ENCODE measurements at regions not wholly inside any gene's neighbourhood (a gene's known extent, or its start where the extent isn't known, plus 50 kb on each side); places are given as distances from the start of the nearest gene placed in this dataset.

DNA sequence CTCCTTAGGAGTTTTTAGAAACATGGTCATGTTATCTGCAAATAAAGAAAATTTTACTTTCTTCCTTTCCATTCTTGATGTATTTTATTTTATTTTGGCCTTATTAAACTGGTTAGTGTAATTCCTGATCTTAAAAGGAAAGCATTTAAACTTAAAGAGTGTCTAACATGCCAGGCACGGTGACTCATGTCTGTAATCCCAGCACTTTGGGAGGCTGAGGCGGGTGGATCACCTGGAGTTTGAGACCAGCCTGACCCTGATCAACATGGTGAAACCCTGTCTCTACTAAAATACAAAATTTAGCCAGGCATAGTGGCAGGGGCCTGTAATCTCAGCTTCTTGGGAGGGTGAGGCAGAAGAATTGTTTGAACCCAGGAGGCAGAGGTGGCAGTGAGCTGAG lies 281.3 kb downstream of the PTTG2 start:
- ChIA-PET POLR2A (no interaction called here), CTCF (ENCODE audit: low intra/inter-chr PET ratio, low total read pairs) (no interaction called here)
- ATAC-seq = no peak
- H3K9me3 ChIP-seq (ENCODE audit: low read length) = no peaks in the 10 kb centered on the region
- no peak overlapping the region for H3K4me2 ChIP-seq (ENCODE audit: low read depth, low read length)
- H3K27ac ChIP-seq (ENCODE audit: extremely low read length, insufficient read depth, low read length) = no peak overlapping the region
- H3K27me3 ChIP-seq (ENCODE audit: control insufficient read depth in 1 of 2, insufficient read depth in 2 of 2, low read length in 2 of 2) = no peaks in the 10 kb centered on the region
- H3K36me3 ChIP-seq (replicated peaks in 1 of 2; ENCODE audit: control insufficient read depth in 1 of 2, insufficient read depth in 2 of 2, low read length in 2 of 2) = no peaks in the 10 kb centered on the region
- WGBS (ENCODE audit: low lambda C conversion rate) = 34% methylated on average over 2 of the region's 2 CpGs
- no TSS peak for BruUV-seq (replicated peaks)
- H3K4me3 ChIP-seq (replicated peaks in 1 of 3; ENCODE audit: insufficient read depth in 1 of 3, low read depth in 2 of 3, low read length in 3 of 3) = no peak overlapping the region
- H3K4me1 ChIP-seq (ENCODE audit: insufficient read depth, low read length) = peaks cover 32% of the 10 kb centered on the region
- in situ Hi-C loops (cut with HindIII; ENCODE audit: extremely low pct_ligation_motif_present, low pct_unique_long_range_greater_than_20kb) (no loop called here), intact Hi-C loops (cut with micrococcal nuclease; ENCODE audit: unreplicated experiment) (no loop called here)
- H3K9ac ChIP-seq (ENCODE audit: insufficient read depth, low read depth, low read length) = no peak overlapping the region
- H3K79me2 ChIP-seq (ENCODE audit: insufficient read depth, low read length) = no peaks in the 10 kb centered on the region
- no peaks in the 10 kb centered on the region for H4K20me1 ChIP-seq (ENCODE audit: insufficient read depth, low read length)
- FAIRE-seq = no peak
- no peak for DNase-seq (ENCODE audit: low spot score)
- no peak overlapping the region for H2AFZ ChIP-seq (ENCODE audit: low read length)
- TF ChIP-seq, protein P1, sequence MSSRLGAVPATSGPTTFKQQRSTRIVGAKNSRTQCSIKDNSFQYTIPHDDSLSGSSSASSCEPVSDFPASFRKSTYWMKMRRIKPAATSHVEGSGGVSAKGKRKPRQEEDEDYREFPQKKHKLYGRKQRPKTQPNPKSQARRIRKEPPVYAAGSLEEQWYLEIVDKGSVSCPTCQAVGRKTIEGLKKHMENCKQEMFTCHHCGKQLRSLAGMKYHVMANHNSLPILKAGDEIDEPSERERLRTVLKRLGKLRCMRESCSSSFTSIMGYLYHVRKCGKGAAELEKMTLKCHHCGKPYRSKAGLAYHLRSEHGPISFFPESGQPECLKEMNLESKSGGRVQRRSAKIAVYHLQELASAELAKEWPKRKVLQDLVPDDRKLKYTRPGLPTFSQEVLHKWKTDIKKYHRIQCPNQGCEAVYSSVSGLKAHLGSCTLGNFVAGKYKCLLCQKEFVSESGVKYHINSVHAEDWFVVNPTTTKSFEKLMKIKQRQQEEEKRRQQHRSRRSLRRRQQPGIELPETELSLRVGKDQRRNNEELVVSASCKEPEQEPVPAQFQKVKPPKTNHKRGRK (CRISPR knock-in tag; IDR thresholded peaks at IDR 0.05) = no peak
- TF ChIP-seq, protein P2, sequence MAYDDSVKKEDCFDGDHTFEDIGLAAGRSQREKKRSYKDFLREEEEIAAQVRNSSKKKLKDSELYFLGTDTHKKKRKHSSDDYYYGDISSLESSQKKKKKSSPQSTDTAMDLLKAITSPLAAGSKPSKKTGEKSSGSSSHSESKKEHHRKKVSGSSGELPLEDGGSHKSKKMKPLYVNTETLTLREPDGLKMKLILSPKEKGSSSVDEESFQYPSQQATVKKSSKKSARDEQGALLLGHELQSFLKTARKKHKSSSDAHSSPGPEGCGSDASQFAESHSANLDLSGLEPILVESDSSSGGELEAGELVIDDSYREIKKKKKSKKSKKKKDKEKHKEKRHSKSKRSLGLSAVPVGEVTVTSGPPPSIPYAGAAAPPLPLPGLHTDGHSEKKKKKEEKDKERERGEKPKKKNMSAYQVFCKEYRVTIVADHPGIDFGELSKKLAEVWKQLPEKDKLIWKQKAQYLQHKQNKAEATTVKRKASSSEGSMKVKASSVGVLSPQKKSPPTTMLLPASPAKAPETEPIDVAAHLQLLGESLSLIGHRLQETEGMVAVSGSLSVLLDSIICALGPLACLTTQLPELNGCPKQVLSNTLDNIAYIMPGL (CRISPR knock-in tag; IDR thresholded peaks at IDR 0.05; ENCODE audit: borderline replicate concordance in 1 of 2, low read depth in 1 of 2) = no peak
- TF ChIP-seq, protein P3, sequence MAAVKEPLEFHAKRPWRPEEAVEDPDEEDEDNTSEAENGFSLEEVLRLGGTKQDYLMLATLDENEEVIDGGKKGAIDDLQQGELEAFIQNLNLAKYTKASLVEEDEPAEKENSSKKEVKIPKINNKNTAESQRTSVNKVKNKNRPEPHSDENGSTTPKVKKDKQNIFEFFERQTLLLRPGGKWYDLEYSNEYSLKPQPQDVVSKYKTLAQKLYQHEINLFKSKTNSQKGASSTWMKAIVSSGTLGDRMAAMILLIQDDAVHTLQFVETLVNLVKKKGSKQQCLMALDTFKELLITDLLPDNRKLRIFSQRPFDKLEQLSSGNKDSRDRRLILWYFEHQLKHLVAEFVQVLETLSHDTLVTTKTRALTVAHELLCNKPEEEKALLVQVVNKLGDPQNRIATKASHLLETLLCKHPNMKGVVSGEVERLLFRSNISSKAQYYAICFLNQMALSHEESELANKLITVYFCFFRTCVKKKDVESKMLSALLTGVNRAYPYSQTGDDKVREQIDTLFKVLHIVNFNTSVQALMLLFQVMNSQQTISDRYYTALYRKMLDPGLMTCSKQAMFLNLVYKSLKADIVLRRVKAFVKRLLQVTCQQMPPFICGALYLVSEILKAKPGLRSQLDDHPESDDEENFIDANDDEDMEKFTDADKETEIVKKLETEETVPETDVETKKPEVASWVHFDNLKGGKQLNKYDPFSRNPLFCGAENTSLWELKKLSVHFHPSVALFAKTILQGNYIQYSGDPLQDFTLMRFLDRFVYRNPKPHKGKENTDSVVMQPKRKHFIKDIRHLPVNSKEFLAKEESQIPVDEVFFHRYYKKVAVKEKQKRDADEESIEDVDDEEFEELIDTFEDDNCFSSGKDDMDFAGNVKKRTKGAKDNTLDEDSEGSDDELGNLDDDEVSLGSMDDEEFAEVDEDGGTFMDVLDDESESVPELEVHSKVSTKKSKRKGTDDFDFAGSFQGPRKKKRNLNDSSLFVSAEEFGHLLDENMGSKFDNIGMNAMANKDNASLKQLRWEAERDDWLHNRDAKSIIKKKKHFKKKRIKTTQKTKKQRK (IDR thresholded peaks at IDR 0.05; ENCODE audit: low read length) = no peak
- TF ChIP-seq MLLT10 (CRISPR knock-in tag; IDR thresholded peaks at IDR 0.05) (no peak), SNAI1 (CRISPR knock-in tag; IDR thresholded peaks at IDR 0.05; ENCODE audit: borderline replicate concordance) (no peak), ZNF562 (CRISPR knock-in tag; IDR thresholded peaks at IDR 0.05; ENCODE audit: borderline replicate concordance) (no peak), MIER2 (CRISPR knock-in tag; IDR thresholded peaks at IDR 0.05) (no peak)
- TF ChIP-seq, protein P4, sequence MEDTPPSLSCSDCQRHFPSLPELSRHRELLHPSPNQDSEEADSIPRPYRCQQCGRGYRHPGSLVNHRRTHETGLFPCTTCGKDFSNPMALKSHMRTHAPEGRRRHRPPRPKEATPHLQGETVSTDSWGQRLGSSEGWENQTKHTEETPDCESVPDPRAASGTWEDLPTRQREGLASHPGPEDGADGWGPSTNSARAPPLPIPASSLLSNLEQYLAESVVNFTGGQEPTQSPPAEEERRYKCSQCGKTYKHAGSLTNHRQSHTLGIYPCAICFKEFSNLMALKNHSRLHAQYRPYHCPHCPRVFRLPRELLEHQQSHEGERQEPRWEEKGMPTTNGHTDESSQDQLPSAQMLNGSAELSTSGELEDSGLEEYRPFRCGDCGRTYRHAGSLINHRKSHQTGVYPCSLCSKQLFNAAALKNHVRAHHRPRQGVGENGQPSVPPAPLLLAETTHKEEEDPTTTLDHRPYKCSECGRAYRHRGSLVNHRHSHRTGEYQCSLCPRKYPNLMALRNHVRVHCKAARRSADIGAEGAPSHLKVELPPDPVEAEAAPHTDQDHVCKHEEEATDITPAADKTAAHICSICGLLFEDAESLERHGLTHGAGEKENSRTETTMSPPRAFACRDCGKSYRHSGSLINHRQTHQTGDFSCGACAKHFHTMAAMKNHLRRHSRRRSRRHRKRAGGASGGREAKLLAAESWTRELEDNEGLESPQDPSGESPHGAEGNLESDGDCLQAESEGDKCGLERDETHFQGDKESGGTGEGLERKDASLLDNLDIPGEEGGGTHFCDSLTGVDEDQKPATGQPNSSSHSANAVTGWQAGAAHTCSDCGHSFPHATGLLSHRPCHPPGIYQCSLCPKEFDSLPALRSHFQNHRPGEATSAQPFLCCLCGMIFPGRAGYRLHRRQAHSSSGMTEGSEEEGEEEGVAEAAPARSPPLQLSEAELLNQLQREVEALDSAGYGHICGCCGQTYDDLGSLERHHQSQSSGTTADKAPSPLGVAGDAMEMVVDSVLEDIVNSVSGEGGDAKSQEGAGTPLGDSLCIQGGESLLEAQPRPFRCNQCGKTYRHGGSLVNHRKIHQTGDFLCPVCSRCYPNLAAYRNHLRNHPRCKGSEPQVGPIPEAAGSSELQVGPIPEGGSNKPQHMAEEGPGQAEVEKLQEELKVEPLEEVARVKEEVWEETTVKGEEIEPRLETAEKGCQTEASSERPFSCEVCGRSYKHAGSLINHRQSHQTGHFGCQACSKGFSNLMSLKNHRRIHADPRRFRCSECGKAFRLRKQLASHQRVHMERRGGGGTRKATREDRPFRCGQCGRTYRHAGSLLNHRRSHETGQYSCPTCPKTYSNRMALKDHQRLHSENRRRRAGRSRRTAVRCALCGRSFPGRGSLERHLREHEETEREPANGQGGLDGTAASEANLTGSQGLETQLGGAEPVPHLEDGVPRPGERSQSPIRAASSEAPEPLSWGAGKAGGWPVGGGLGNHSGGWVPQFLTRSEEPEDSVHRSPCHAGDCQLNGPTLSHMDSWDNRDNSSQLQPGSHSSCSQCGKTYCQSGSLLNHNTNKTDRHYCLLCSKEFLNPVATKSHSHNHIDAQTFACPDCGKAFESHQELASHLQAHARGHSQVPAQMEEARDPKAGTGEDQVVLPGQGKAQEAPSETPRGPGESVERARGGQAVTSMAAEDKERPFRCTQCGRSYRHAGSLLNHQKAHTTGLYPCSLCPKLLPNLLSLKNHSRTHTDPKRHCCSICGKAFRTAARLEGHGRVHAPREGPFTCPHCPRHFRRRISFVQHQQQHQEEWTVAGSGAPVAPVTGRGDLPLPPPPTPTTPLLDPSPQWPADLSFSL (CRISPR knock-in tag; IDR thresholded peaks at IDR 0.05) = no peak
- TF ChIP-seq, protein P5, sequence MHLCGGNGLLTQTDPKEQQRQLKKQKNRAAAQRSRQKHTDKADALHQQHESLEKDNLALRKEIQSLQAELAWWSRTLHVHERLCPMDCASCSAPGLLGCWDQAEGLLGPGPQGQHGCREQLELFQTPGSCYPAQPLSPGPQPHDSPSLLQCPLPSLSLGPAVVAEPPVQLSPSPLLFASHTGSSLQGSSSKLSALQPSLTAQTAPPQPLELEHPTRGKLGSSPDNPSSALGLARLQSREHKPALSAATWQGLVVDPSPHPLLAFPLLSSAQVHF (CRISPR knock-in tag; IDR thresholded peaks at IDR 0.05) = no peak
